Ovary (tissue), 3 donors: ENCODE measurements at regions not wholly inside any gene's neighbourhood (a gene's known extent, or its start where the extent isn't known, plus 50 kb on each side); places are given as distances from the start of the nearest gene placed in this dataset.
"Not testable (repeated sequence)": the region's sequence is repeated elsewhere in the genome, so short reads cannot be mapped to it uniquely, and the experiment has no call there.

ENCODE experiments used
- CTCF ChIP-seq, 3 donors: fragments of 450-650 bp in 2 of 3; fragments of 200-600 bp in 1 of 3; IDR thresholded peaks; one replicate each; pipeline versions ENCODE4 v1.5.1 to v1.8.0; 2016 to 2022; ENCODE audit warnings: antibody characterized with exemption in 3 of 3, mild to moderate bottlenecking in 1 of 3
- EP300 ChIP-seq: sonication (generic); formaldehyde crosslinking; IDR thresholded peaks from one replicate; pipeline ENCODE4 v1.6.1; 2017; ENCODE audit warnings: antibody characterized with exemption
- donor health status: DM: no; HTN: no; CAD: no.

GRCh38 chr9:42852133-42852930 is 668.9 kb downstream of the SPATA31A6 start:
- TF ChIP-seq CTCF (IDR thresholded peaks at IDR 0.05); EP300: not testable (repeated sequence)
